Thymus (tissue), 11 donors: ENCODE measurements at regions not wholly inside any gene's neighbourhood (a gene's known extent, or its start where the extent isn't known, plus 50 kb on each side); places are given as distances from the start of the nearest gene placed in this dataset.

Source experiments
- DNase-seq, 9 donors: peaks; one replicate each; pipeline ENCODE4 v3.0.0-alpha.2; 2013; ENCODE audit warnings: low spot score in 9 of 9, low read depth in 6 of 9, missing footprints in 1 of 9
- H3K27ac ChIP-seq, 2 donors: one replicate each; pipeline ENCODE4 v1.5.1; 2013; ENCODE audit warnings: control low read depth in 1 of 2, low read depth in 1 of 2, low read length in 1 of 2, mild to moderate bottlenecking in 1 of 2, moderate library complexity in 1 of 2
- H3K27me3 ChIP-seq, 2 donors: one replicate each; pipeline ENCODE4 v1.5.1; 2013; ENCODE audit warnings: low read length in 1 of 2; ENCODE audit not compliant: control insufficient read depth in 2 of 2, insufficient read depth in 1 of 2
- H3K36me3 ChIP-seq, 2 donors: one replicate each; pipeline ENCODE4 v1.5.1; 2013; ENCODE audit warnings: low read length in 1 of 2, mild to moderate bottlenecking in 1 of 2, moderate library complexity in 1 of 2; ENCODE audit not compliant: control insufficient read depth in 2 of 2, insufficient read depth in 2 of 2
- H3K4me1 ChIP-seq, 2 donors: one replicate each; pipeline ENCODE4 v1.5.1; 2013; ENCODE audit warnings: low read length in 2 of 2; ENCODE audit not compliant: control insufficient read depth in 2 of 2, insufficient read depth in 2 of 2
- H3K4me3 ChIP-seq, 2 donors: one replicate each; pipeline ENCODE4 v1.5.1; 2013; ENCODE audit warnings: low read length in 2 of 2, control low read depth in 1 of 2, mild to moderate bottlenecking in 1 of 2
- H3K9me3 ChIP-seq, 2 donors: one replicate each; pipeline ENCODE4 v1.5.1; 2013; ENCODE audit warnings: low read length in 1 of 2, mild to moderate bottlenecking in 1 of 2; ENCODE audit not compliant: control insufficient read depth in 2 of 2, insufficient read depth in 1 of 2
- WGBS: extraction: QIAGEN DNeasy Blood & Tissue Kit; methylation state at CpG from one replicate; pipeline ENCODE4 v1.1.7; 2013; 5-methylcytosine and 5-hydroxymethylcytosine counted together
- donor health status: healthy.

DNA sequence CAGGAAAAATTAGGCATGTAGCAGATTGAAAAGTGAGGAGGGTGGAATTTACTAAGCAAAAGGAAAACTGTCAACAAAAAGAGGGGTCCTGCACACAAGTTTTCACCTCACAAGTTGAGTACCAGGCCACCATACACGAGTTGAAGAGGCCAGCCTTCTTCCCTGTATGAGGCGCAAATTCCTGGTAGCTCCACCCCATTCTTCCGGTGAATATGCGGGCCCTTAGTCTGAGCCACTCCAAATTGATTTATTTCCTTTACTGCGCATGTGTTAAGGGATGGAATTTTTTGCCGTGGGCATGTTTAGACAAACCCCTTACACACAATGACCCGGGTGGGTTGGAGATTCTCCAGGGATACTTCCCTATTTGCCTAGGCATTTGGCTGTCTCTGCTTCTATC lies 942.1 kb upstream of the GRIA3 start:
- H3K4me3 ChIP-seq = no peak overlapping the region
- 90% methylated on average over 7 of the region's 7 CpGs for WGBS
- no peaks in the 10 kb centered on the region for H3K4me1 ChIP-seq
- no peak for DNase-seq
- no peaks in the 10 kb centered on the region for H3K9me3 ChIP-seq
- H3K27ac ChIP-seq = no peak overlapping the region
- H3K36me3 ChIP-seq = no peaks in the 10 kb centered on the region
- H3K27me3 ChIP-seq = no peaks in the 10 kb centered on the region

GRCh38 chrX:122244080-122244479 lies 940.0 kb upstream of the GRIA3 start:
- 74% methylated on average over 2 of the region's 2 CpGs for WGBS
- Histone ChIP-seq H3K27me3 (no peaks in the 10 kb centered on the region), H3K4me1 (no peaks in the 10 kb centered on the region), H3K36me3 (no peaks in the 10 kb centered on the region), H3K27ac (no peak overlapping the region), H3K4me3 (no peak overlapping the region), H3K9me3 (no peaks in the 10 kb centered on the region)
- DNase-seq = no peak

GRCh38 chrX:122245175-122245574 lies 938.9 kb upstream of the GRIA3 start:
- H3K4me3 ChIP-seq = no peak overlapping the region
- no peaks in the 10 kb centered on the region for H3K9me3 ChIP-seq
- no peaks in the 10 kb centered on the region for H3K27me3 ChIP-seq
- no peaks in the 10 kb centered on the region for H3K36me3 ChIP-seq
- H3K4me1 ChIP-seq = no peaks in the 10 kb centered on the region
- DNase-seq = no peak
- H3K27ac ChIP-seq = no peak overlapping the region

- WGBS = 86% methylated on average over 2 of the region's 2 CpGs
Observed at GRCh38 chrX:122245943-122246342, 938.1 kb upstream of the GRIA3 start.

GRCh38 chrX:122246937-122247336 lies 937.1 kb upstream of the GRIA3 start:
- Histone ChIP-seq H3K4me3 (no peak overlapping the region), H3K27ac (no peak overlapping the region), H3K4me1 (no peaks in the 10 kb centered on the region), H3K36me3 (no peaks in the 10 kb centered on the region), H3K9me3 (no peaks in the 10 kb centered on the region), H3K27me3 (no peaks in the 10 kb centered on the region)
- DNase-seq = no peak
- 87% methylated on average over 3 of the region's 3 CpGs for WGBS

More at GRCh38 chrX:122245943-122246342, 938.1 kb upstream of the GRIA3 start:
- no peaks in the 10 kb centered on the region for H3K36me3 ChIP-seq
- DNase-seq = no peak
- no peaks in the 10 kb centered on the region for H3K4me1 ChIP-seq
- H3K4me3 ChIP-seq = no peak overlapping the region
- H3K27me3 ChIP-seq = no peaks in the 10 kb centered on the region
- H3K9me3 ChIP-seq = no peaks in the 10 kb centered on the region
- H3K27ac ChIP-seq = no peak overlapping the region

GRCh38 chrX:122248681-122249080 lies 935.4 kb upstream of the GRIA3 start:
- H3K36me3 ChIP-seq = no peaks in the 10 kb centered on the region
- H3K4me3 ChIP-seq = no peak overlapping the region
- no peaks in the 10 kb centered on the region for H3K9me3 ChIP-seq
- no peaks in the 10 kb centered on the region for H3K4me1 ChIP-seq
- H3K27ac ChIP-seq = no peak overlapping the region
- DNase-seq = no peak
- H3K27me3 ChIP-seq = no peaks in the 10 kb centered on the region

DNA sequence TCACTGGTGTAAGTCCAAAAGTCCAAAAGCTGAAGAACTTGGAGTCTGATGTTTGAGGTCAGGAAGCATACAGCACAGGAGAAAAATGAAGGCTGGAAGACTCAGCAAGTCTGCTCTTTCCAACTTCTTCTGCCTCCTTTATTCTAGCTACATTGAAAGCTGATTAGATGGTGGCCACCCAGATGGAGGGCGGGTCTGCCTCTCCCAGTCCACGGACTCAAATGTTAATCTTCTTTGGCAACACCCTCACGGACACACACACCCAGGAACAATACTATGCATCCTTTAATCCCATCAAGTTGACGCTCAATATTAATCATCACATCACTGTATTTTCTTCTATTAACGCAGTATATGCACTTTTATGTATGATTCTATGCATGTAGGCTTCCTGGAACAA lies 931.6 kb upstream of the GRIA3 start:
- Histone ChIP-seq H3K9me3 (no peaks in the 10 kb centered on the region), H3K4me3 (no peak overlapping the region), H3K27me3 (no peaks in the 10 kb centered on the region), H3K4me1 (no peaks in the 10 kb centered on the region), H3K36me3 (no peaks in the 10 kb centered on the region), H3K27ac (no peak overlapping the region)
- no peak for DNase-seq
- 90% methylated on average over 5 of the region's 5 CpGs for WGBS

DNA sequence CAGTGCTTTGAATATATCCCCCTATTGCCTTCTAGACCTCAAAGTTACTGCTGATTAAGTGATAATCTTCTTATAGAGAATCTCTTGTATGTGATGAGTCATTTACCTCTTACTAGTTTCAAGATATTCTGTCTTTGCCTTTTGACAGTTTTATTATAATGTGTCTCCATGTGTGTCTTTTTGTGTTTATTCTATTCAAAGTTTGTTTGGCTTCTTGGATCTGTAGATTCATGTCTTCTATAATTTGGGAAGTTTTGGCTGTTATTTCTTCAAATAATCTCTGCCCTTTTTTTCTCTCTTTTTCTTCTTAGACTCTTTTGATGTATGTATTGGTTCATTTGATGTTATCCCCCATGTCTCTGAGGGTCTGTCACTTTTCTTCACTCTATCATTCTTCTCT lies 915.7 kb upstream of the GRIA3 start:
- Histone ChIP-seq H3K27ac (no peak overlapping the region), H3K9me3 (no peaks in the 10 kb centered on the region), H3K27me3 (no peaks in the 10 kb centered on the region), H3K4me3 (no peak overlapping the region), H3K4me1 (no peaks in the 10 kb centered on the region), H3K36me3 (no peaks in the 10 kb centered on the region)
- no peak for DNase-seq

GRCh38 chrX:122269243-122269781 lies 914.8 kb upstream of the GRIA3 start:
- no peak for DNase-seq
- H3K9me3 ChIP-seq = no peaks in the 10 kb centered on the region
- no peaks in the 10 kb centered on the region for H3K36me3 ChIP-seq
- H3K4me3 ChIP-seq = no peak overlapping the region
- H3K4me1 ChIP-seq = no peaks in the 10 kb centered on the region
- H3K27ac ChIP-seq = no peak overlapping the region
- no peaks in the 10 kb centered on the region for H3K27me3 ChIP-seq
